Activated CD8-positive, alpha-beta T cell treated with anti-CD3 and anti-CD28 coated beads for 36 hours (primary cell): ENCODE measurements at regions not wholly inside any gene's neighbourhood (a gene's known extent, or its start where the extent isn't known, plus 50 kb on each side); places are given as distances from the start of the nearest gene placed in this dataset.
"Not testable (repeated sequence)": the region's sequence is repeated elsewhere in the genome, so short reads cannot be mapped to it uniquely, and the experiment has no call there.

Experiments used
- ATAC-seq: fragments of 200-7000 bp; cut with Tn5 transposase; one replicate; pipeline ENCODE4 v1.10.0; 2021; ENCODE audit warnings: mild to moderate bottlenecking, moderate library complexity
- CTCF ChIA-PET: fragments of 350-600 bp; sonication (Branson Sonifier 250); formaldehyde crosslinking; loops from one replicate; lab custom pipeline; 2021; ENCODE audit warnings: antibody characterized with exemption; lab: Charles Lee
- POLR2A ChIA-PET: fragments of 350-600 bp; sonication (Branson Sonifier 250); formaldehyde crosslinking; loops from one replicate; lab custom pipeline; 2021; ENCODE audit warnings: antibody characterized with exemption; lab: Charles Lee
- DNase-seq: peaks from one replicate; pipeline ENCODE4 v3.0.0-alpha.2; 2020
- H3K27ac Mint-ChIP-seq: one replicate; pipeline ENCODE4 v1.8.0; 2021; ENCODE audit warnings: mild to moderate bottlenecking, mixed read lengths
- H3K27me3 Mint-ChIP-seq: one replicate; pipeline ENCODE4 v1.8.0; 2021; ENCODE audit warnings: mixed read lengths
- H3K36me3 Mint-ChIP-seq: one replicate; pipeline ENCODE4 v1.8.0; 2021; ENCODE audit warnings: low read depth, mixed read lengths
- H3K4me1 Mint-ChIP-seq: one replicate; pipeline ENCODE4 v1.8.0; 2021; ENCODE audit warnings: low read depth, mixed read lengths
- H3K4me3 Mint-ChIP-seq: one replicate; pipeline ENCODE4 v1.8.0; 2021; ENCODE audit warnings: mild to moderate bottlenecking, moderate library complexity, mixed read lengths
- H3K9me3 Mint-ChIP-seq: one replicate; pipeline ENCODE4 v1.8.0; 2021; ENCODE audit warnings: mixed read lengths
- CTCF ChIP-seq: fragments of 200-600 bp; IDR thresholded peaks from one replicate; pipeline ENCODE4 v1.8.0; 2022; ENCODE audit warnings: antibody characterized with exemption, mild to moderate bottlenecking
- intact Hi-C: fragments of 100-400 bp; cut with micrococcal nuclease; formaldehyde crosslinking; loops from one replicate; pipeline ENCODE4 v1.10.0; 2022

DNA sequence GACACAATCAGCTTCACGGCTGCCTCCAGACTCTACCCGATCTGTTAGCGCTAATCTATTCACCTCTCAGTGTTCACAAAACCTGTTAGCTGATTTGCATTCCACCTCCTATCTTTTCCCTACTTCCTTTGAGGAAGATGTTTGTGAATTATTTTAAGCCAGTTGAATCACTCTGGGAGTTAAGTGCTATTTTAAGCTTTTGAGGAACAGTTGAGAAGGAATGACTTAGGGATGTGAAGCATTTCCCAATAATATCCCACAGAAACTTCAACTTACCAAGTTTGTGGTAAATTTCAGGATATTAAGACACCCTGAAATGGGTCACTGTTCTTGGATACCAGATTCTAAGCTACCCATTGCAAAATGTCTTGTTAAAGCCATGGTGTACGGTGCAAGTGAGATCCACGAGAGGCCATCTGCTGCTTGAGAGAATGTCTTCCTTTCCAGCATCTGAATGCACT, 145.2 kb upstream of the CITED2 start:
- TF ChIP-seq CTCF, result no peak
- H3K36me3 Mint-ChIP-seq, result no peaks in the 10 kb centered on the region
- H3K27me3 Mint-ChIP-seq, result peaks cover 5% of the 10 kb centered on the region
- no peaks in the 10 kb centered on the region for H3K9me3 Mint-ChIP-seq
- ATAC-seq, result no peak
- no peak for DNase-seq
- CTCF ChIA-PET, result no interaction called here
- H3K27ac Mint-ChIP-seq, result no peak overlapping the region
- peaks cover 7% of the 10 kb centered on the region for H3K4me1 Mint-ChIP-seq
- intact Hi-C loops, result loop anchor here (10.0 kb wide), 1 partner anchor 145 kb away; the partner anchor contains the start of gene CITED2
- POLR2A ChIA-PET, result interaction anchor here (0.8 to 1.4 kb wide), 2 partner anchors 29 to 145 kb away, joined by 3 read pairs; partner anchors contain the start of gene CITED2
- H3K4me3 Mint-ChIP-seq, result no peak overlapping the region

- intact Hi-C loops, result no loop called here
- TF ChIP-seq CTCF, result no peak
- no peak overlapping the region for H3K27ac Mint-ChIP-seq
- ChIA-PET CTCF (no interaction called here), POLR2A (interaction anchor here (0.6 to 1.4 kb wide), 3 partner anchors 18 to 144 kb away, joined by 3 read pairs; partner anchors contain the start of gene CITED2)
- DNase-seq (no peak), ATAC-seq (no peak)
- H3K4me1 Mint-ChIP-seq, result peaks cover 7% of the 10 kb centered on the region
- H3K4me3 Mint-ChIP-seq, result no peak overlapping the region
- H3K36me3 Mint-ChIP-seq, result no peaks in the 10 kb centered on the region
- peaks cover 5% of the 10 kb centered on the region for H3K27me3 Mint-ChIP-seq
- no peaks in the 10 kb centered on the region for H3K9me3 Mint-ChIP-seq
These were observed 144.6 kb upstream of the CITED2 start for GRCh38 chr6:139519097-139519496.

GRCh38 chr6:139518556-139519091, 144.2 kb upstream of the CITED2 start:
- no peak for ATAC-seq
- ChIA-PET POLR2A (interaction anchor here (0.6 to 1.4 kb wide), 3 partner anchors 18 to 144 kb away, joined by 3 read pairs; partner anchors contain the start of gene CITED2), CTCF (no interaction called here)
- Mint-ChIP-seq H3K9me3 (no peaks in the 10 kb centered on the region), H3K4me1 (peaks cover 7% of the 10 kb centered on the region), H3K36me3 (no peaks in the 10 kb centered on the region), H3K27me3 (peaks cover 5% of the 10 kb centered on the region), H3K27ac (no peak overlapping the region), H3K4me3 (no peak overlapping the region)
- no peak for TF ChIP-seq CTCF
- intact Hi-C loops, result no loop called here
- DNase-seq, result no peak

DNA sequence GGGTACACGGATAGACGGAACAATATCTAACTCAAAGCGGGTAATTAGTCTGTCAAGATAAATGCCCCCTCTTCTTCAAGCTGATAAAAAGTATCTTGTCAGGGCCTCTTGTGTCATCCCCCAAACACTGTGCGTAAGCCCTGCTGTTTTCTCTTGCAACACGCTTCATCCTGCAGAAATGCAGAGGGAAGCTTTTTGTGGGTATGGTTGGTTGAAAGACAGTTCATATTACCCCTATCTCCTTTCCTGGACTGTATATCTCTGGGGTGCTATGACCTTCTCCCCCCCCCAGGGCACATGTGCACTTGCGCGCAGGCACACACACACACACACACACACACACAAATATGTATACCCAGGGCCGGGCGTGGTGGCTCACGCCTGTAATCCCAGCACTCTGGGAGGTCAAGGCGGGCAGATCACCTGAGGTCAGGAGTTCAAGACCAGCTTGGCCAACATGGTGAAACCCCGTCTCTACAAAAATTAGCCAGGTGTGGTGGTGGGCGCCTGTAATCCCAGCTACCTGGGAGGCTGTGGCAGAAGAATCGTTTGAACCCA, 143.6 kb upstream of the CITED2 start:
- CTCF ChIA-PET, intact Hi-C loops, H3K27ac Mint-ChIP-seq: not testable (repeated sequence)

DNA sequence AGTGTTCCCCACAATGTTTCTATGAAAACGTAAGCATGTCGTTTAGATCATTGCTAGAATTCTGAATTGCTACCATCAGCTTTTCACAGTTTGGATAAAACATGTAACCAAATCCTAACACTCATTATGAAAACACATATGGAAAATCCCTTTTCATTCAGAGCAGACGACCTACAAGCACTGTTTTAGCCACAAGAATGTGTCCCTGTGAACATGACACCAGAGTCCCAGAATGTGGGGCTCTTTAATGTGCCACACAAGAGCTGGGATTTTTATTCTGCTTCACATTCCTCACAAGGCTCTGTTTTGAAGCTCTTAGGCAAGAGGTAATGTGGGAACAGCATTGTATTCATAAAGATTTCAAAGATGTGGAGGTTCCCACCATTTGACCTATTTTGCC, 141.1 kb upstream of the CITED2 start:
- intact Hi-C loops, result no loop called here

More for the DNA sequence above, 143.6 kb upstream of the CITED2 start:
- H3K36me3 Mint-ChIP-seq, H3K9me3 Mint-ChIP-seq, DNase-seq, H3K4me1 Mint-ChIP-seq, H3K4me3 Mint-ChIP-seq, H3K27me3 Mint-ChIP-seq, ATAC-seq: not testable (repeated sequence)
- POLR2A ChIA-PET, result interaction anchor here (1.4 kb wide), 1 partner anchor 143 kb away, joined by 3 read pairs; the partner anchor contains the start of gene CITED2

More for the DNA sequence above, 141.1 kb upstream of the CITED2 start:
- peaks cover 5% of the 10 kb centered on the region for H3K4me1 Mint-ChIP-seq
- DNase-seq (no peak), ATAC-seq (no peak)
- no peaks in the 10 kb centered on the region for H3K36me3 Mint-ChIP-seq
- no peaks in the 10 kb centered on the region for H3K27me3 Mint-ChIP-seq
- no peak overlapping the region for H3K4me3 Mint-ChIP-seq
- TF ChIP-seq CTCF, result no peak
- H3K27ac Mint-ChIP-seq, result no peak overlapping the region
- CTCF ChIA-PET, result interaction anchor here (1.1 kb wide), 1 partner anchor 25 kb away, joined by 4 read pairs; no protein-coding TSS in a partner anchor
- POLR2A ChIA-PET, result no interaction called here
- H3K9me3 Mint-ChIP-seq, result no peaks in the 10 kb centered on the region
